NCI-H128 (cell line): ENCODE measurements at regions not wholly inside any gene's neighbourhood (a gene's known extent, or its start where the extent isn't known, plus 50 kb on each side); places are given as distances from the start of the nearest gene placed in this dataset.
"Not testable (repeated sequence)": the region's sequence is repeated elsewhere in the genome, so short reads cannot be mapped to it uniquely, and the experiment has no call there.

ENCODE experiments used
- DNase-seq: peaks from one replicate; lab custom pipeline; 2025; ENCODE audit not compliant: unreplicated experiment; lab: John Stamatoyannopoulos, UW

GRCh38 chr2:52611759-52612158 is 1155.8 kb upstream of the CHAC2 start:
- no peak for DNase-seq

DNA sequence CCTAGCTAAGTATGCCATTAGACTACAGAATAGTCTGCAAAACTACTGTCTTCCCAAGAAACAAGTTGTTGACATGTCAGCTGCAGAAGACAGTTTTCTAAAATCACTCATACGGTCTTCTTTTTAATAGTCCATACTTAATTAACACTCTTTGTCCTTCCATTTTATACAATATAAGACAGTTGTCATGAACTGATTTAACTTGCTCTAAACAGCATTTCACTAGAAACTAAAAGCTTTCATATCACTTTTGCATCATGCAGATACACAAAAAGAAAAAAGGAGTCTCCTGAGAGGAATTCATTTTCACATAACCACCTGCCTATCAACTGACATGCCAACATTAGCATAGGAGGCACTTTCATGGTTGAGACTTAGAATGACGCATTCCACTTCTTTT is 1159.6 kb upstream of the CHAC2 start:
- DNase-seq, result no peak

DNA sequence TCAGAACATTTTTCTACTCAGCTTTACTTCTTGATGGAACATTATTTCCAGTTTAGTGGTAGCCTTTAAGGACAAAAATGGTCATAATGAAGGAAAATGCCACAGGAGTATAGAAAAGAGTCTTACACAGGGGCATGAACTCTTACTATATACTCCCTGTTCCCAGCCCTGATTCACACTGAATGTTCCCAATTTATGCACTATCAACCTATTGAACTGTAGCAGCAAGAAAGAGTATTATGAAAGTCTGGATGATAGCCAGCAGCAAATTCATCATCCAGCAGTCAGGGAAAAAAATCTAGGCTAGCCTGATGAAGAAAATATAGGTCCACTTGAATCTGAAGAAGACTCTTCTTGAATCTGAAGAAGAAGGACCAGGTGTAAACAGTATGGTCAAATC is 1170.3 kb upstream of the CHAC2 start:
- no peak for DNase-seq

- no peak for DNase-seq
Measured at GRCh38 chr2:52594026-52594425, 1173.6 kb upstream of the CHAC2 start.

GRCh38 chr2:52584071-52584470 is 1183.5 kb upstream of the CHAC2 start:
- DNase-seq, result not testable (repeated sequence)

DNA sequence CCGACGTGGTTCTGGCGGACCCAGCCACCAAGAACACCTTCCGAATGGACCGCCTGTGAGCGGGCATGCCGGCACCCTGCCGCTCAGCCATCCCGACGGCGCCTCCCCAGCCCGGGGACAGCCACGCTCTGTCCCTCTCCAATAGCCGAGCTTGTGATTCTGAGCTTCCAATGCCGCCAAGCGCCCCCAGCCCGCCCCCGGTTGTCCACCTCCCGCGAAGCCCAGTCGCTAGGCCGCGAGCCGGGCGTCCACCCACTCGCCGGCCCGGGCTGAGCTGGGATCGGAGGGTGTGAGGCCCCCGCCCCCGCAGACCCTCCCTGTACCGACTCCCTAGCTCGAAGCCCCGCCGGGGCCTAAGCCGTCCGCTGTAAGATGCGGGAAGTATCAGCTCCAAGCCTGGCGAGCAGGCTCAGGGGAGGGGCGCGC is 1195.1 kb upstream of the CHAC2 start:
- no peak for DNase-seq

DNA sequence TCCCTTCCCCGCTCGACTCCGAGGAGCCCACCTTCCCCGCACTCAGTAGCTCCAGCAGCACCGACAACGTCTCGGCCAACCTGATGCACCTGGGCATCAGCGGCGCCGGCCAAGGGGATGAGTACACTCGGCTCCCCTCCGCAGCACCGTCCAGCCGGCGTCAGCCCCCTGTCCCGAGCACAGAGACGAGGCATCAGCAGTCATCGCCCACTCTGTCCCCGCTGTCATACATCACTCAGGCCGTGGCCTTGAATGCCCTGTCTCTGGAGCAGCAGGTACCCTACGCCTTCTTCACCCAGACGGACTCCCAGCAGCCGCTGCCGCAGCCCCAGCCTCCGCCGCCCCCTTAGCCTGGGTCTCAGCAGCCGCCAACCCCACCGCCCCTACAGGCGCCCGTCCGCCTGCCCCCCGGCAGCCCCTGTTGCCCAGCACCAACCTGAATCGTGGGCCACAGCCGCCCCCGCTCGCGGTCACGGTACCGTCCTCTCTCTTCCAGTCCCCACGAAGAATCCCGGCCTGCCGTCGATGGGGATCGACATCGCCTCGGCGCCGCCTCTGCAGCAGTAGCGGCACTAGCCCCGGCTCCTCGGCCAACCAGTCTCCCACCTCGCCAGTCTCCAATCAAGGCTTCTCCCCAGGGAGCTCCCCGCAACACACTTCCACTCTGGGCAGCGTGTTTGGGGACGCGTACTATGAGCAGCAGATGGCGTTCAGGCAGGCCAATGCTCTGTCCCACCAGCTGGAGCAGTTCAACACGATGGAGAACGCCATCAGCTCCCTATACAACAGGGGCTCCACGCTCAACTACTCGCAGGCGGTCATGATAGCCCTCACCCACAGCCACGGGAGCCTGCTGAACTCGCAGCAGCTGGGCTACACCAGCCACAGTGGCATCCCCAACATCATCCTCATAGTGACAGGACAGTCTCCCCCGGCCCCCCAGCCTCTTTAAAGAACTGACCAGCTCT is 1195.9 kb upstream of the CHAC2 start:
- DNase-seq, result no peak

GRCh38 chr2:52570716-52571115 is 1196.9 kb upstream of the CHAC2 start:
- no peak for DNase-seq

DNA sequence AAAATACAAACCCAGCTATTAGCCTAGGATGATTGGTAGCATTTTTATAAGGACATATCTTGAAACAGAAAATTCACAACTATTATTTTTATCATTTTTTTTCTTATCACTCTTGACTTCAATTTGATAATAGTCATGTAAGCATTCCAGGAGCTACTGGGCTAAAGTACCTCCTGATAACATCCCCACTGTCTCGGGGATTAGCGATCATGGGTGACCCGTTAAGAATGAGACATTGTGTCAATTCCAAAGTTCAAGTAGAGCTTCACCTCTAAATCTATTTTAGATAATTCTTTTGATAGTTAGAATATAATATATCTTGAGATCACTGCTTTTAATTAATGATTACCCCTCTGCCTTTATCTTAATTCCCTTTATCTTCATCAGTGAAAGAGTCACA is 1204.5 kb upstream of the CHAC2 start:
- DNase-seq, result no peak

DNA sequence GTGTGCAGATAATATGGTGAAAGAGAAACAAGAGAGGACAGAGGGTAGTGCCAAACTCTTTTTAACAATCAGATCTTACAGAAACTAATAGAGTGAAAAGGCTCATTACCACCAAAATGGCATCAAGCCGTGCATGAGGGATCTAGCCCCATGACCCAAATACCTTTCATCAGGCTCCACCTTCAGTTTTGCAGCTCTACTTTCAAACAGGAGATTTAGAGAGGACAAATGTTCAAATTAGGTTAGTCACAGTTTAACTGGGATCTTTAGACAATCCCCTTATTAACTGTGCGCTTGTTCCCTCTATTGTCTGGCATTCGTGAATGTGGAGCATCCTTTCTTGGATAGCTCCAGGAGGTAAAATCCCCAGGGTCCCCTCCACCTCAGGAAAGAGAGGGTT is 1209.3 kb upstream of the CHAC2 start:
- DNase-seq, result no peak

DNA sequence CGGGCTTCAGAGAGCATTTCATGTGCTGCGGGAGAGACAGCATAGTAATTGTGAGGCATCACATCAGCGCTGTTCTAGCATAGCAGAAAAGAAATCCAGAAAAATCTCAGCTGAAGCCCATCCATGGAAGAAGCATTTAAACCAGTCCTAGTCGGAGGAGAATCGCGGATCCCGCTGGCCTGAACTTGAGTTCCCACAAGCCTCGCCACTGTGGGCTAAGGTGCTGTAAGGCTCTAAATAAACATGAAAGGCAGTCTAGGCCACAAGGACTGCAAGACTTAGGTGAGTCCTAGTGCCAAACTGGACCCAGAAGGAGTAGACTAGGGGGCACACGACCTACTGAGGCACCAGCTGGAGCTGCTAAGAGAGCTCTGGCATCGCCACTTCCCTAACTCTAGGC is 1225.3 kb upstream of the CHAC2 start:
- no peak for DNase-seq

DNA sequence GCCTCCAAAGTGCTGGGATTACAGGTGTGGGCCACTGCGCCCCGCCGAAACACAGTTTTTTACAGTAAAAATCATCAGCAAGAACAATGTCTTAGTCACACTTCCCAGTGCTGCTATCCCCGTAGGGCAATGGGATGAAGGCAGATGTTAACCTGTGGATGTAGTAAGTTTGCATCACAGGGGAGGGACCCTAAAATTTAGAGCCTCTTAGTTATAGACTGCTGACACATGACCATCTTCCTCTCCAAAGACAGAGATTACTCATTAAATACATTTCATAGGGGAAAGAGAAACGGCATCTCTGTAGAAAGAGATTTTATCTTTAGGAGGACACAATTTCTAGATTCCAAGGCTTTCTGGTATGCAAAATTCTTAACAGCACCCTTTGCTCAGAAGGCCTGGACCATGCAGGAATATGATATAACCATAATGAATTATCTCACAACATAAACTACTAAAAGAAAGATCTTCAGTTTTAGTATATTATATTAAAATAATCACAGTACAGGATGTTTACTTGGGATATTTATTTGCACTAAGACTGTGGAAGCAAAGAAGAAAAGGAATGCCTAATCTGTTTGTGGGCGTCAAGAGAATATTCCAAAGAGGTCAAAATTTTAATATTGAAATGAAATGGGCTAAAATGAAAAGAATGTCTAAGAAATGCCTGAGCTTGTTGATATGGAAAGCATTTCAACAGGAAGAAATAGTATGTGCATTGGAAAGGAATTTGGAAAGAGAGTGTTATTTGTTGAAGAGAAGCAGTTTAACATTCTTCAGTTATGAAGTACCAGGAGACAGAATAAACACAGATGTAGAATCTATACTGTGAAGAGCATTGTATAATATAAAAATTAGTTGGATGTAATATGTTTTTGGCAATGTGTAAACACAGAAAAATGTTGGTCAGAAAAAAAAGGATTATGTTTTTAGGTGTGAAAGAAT is 1228.3 kb upstream of the CHAC2 start:
- no peak for DNase-seq

- DNase-seq, result no peak
Measured at GRCh38 chr2:52537588-52537987, 1230.0 kb upstream of the CHAC2 start.

GRCh38 chr2:52536929-52537460 is 1230.6 kb upstream of the CHAC2 start:
- no peak for DNase-seq

GRCh38 chr2:52532956-52533355 is 1234.6 kb upstream of the CHAC2 start:
- no peak for DNase-seq

DNA sequence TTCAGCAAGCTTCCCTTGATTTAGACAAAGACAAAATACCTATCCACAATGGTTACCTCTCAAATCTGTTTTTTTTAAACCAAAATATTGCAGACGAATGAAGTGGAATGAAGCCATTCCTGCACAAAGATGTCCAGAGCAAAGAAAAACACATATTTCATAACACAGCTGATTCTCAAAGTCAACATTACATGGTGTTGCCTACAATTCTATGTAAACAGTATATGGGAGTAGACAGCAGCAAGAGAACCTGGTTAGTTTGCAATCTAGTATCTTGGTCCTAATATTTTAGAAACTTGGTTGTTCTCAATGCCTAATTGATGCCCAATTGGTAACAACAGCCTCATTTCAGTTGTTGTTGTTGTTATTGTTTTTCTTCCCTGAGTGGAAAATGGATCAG is 1240.9 kb upstream of the CHAC2 start:
- DNase-seq, result no peak

DNA sequence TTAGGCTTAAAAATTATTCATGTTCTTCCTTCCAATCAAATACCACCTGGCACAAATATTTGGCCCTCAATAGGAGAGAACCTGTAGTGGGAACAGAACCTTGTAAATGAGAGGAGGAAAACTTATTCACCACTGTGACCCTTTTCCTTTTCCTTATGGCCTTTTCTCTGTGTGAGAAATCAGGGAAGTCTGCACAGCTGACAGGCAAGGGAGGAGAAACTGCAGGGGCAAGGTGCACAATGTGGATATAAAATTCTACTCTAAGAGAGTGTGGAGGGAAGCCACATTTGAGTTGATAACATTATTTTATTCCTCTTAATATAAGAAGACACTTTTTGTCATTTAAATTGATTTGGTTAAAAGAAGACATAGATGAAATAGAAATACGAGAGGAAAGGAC is 1247.0 kb upstream of the CHAC2 start:
- no peak for DNase-seq

- DNase-seq, result no peak
Measured at GRCh38 chr2:52518678-52519077, 1248.9 kb upstream of the CHAC2 start.

- DNase-seq, result no peak
Measured at GRCh38 chr2:52512760-52513159, 1254.8 kb upstream of the CHAC2 start.

DNA sequence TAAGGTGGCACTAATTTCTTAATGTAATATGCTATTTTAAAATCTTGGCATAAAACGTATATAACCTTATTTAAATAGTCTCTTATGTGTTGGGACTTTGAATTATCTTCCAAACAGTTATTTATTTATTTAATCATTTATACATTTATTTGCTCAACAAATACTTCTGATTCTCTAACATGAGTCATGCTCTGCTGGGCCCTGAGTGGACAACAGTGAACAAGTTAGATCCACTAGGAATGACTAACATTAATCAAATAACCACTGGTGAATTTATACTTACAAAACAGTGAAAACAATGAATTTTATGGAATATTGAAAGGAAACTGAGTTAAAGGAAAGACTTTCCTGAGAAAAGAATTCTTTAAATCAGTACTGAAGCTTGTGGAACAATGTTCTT is 1257.2 kb upstream of the CHAC2 start:
- no peak for DNase-seq

DNA sequence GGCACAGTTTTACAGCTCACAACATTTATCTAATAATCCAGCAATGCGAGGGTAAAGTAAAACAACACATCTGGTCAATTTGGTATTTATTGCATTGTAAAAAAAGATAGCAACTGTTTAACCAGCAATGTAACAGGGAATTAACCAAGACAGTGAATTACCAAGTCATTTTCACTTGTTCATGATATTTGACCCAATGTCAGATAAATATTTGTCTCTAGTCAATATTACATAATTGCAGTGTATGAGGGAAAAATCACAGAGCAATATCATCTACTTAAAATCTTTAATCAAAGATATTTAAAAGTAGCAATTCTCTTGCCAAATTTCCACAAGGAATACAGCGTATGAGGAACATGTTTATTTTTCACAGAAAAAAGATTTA is 1265.1 kb upstream of the CHAC2 start:
- DNase-seq, result no peak
